ENCODE measurements at regions not wholly inside any gene's neighbourhood (a gene's known extent, or its start where the extent isn't known, plus 50 kb on each side); places are given as distances from the start of the nearest gene placed in this dataset.

GRCh38 chr5:125302577-125302976, 556.1 kb upstream of the ZNF608 start:
- FAIRE-seq (no peak), DNase-seq (ENCODE audit: low read depth, low spot score) (no peak)
- Histone ChIP-seq H4K20me1 (replicated peaks; ENCODE audit: control insufficient read depth, extremely low read depth, insufficient read depth, low read length) (no peaks in the 10 kb centered on the region), H2AFZ (ENCODE audit: low read depth, low read length) (no peak overlapping the region), H3K36me3 (ENCODE audit: control insufficient read depth in 2 of 2, extremely low read depth in 1 of 2, insufficient read depth in 2 of 2, low read length in 2 of 2) (no peaks in the 10 kb centered on the region), H3K4me1 (ENCODE audit: control insufficient read depth, extremely low read depth, insufficient read depth, low read length) (no peaks in the 10 kb centered on the region), H3K79me2 (ENCODE audit: control insufficient read depth, insufficient read depth, low read length) (no peaks in the 10 kb centered on the region), H3K27me3 (ENCODE audit: control insufficient read depth in 2 of 2, insufficient read depth in 2 of 2, low read length in 2 of 2) (no peaks in the 10 kb centered on the region), H3K9me1 (replicated peaks; ENCODE audit: control insufficient read depth, extremely low read depth, insufficient read depth, low read length) (no peaks in the 10 kb centered on the region), H3K9ac (replicated peaks; ENCODE audit: extremely low read depth, insufficient read depth, low read length) (no peak overlapping the region), H3K4me2 (ENCODE audit: insufficient read depth, low read length) (no peak overlapping the region), H3K4me3 (replicated peaks in 1 of 3; ENCODE audit: insufficient read depth in 1 of 3, low read depth in 1 of 3, low read length in 3 of 3) (no peak overlapping the region), H3K9me3 (replicated peaks; ENCODE audit: control insufficient read depth, insufficient read depth, low read length) (no peaks in the 10 kb centered on the region), H3K27ac (ENCODE audit: insufficient read depth, low read depth, low read length) (no peak overlapping the region)
- no peak for TF ChIP-seq CTCF (IDR thresholded peaks at IDR 0.05; ENCODE audit: extremely low read depth in 1 of 2, insufficient read depth in 1 of 2, low read depth in 1 of 2, low read length in 2 of 2)
- no peak for TF ChIP-seq MYC (IDR thresholded peaks at IDR 0.05; ENCODE audit: low read depth, low read length)
- TF ChIP-seq EZH2 (IDR thresholded peaks at IDR 0.05; ENCODE audit: borderline replicate concordance, low read depth, low read length, severe bottlenecking), result no peak
- no peak for TF ChIP-seq POLR2AphosphoS5 (IDR thresholded peaks at IDR 0.05; ENCODE audit: insufficient read depth, low read depth, low read length)
- POLR2A ChIA-PET, result no interaction called here
- no TSS peak for BruUV-seq (replicated peaks)
- intact Hi-C loops (cut with micrococcal nuclease), result no loop called here
- CTCF ChIA-PET, result interaction anchor here (1.1 kb wide), 1 partner anchor 9 kb away, joined by 3 read pairs; no protein-coding TSS in a partner anchor
- dilution Hi-C loops (cut with MboI; ENCODE audit: extremely low pct_ligation_motif_present, low sequenced_read_pairs), result no loop called here

GRCh38 chr5:125306741-125307140, 560.3 kb upstream of the ZNF608 start:
- no TSS peak for BruUV-seq (replicated peaks)
- ChIA-PET CTCF (no interaction called here), POLR2A (no interaction called here)
- Histone ChIP-seq H3K4me1 (ENCODE audit: control insufficient read depth, extremely low read depth, insufficient read depth, low read length) (peaks cover 7% of the 10 kb centered on the region), H3K9me1 (replicated peaks; ENCODE audit: control insufficient read depth, extremely low read depth, insufficient read depth, low read length) (no peaks in the 10 kb centered on the region), H3K9ac (replicated peaks; ENCODE audit: extremely low read depth, insufficient read depth, low read length) (no peak overlapping the region), H3K79me2 (ENCODE audit: control insufficient read depth, insufficient read depth, low read length) (no peaks in the 10 kb centered on the region), H3K4me3 (replicated peaks in 1 of 3; ENCODE audit: insufficient read depth in 1 of 3, low read depth in 1 of 3, low read length in 3 of 3) (no peak overlapping the region), H3K4me2 (ENCODE audit: insufficient read depth, low read length) (no peak overlapping the region), H3K27me3 (ENCODE audit: control insufficient read depth in 2 of 2, insufficient read depth in 2 of 2, low read length in 2 of 2) (no peaks in the 10 kb centered on the region), H3K27ac (ENCODE audit: insufficient read depth, low read depth, low read length) (no peak overlapping the region), H3K9me3 (replicated peaks; ENCODE audit: control insufficient read depth, insufficient read depth, low read length) (no peaks in the 10 kb centered on the region), H4K20me1 (replicated peaks; ENCODE audit: control insufficient read depth, extremely low read depth, insufficient read depth, low read length) (no peaks in the 10 kb centered on the region), H3K36me3 (ENCODE audit: control insufficient read depth in 2 of 2, extremely low read depth in 1 of 2, insufficient read depth in 2 of 2, low read length in 2 of 2) (no peaks in the 10 kb centered on the region), H2AFZ (ENCODE audit: low read depth, low read length) (no peak overlapping the region)
- FAIRE-seq (no peak), DNase-seq (ENCODE audit: low read depth, low spot score) (no peak)
- TF ChIP-seq FOS (IDR thresholded peaks at IDR 0.05; ENCODE audit: borderline replicate concordance, insufficient read depth, low read length) (no peak), JUN (IDR thresholded peaks at IDR 0.05; ENCODE audit: borderline replicate concordance, insufficient read depth, insufficient read length, low read depth) (no peak)
- intact Hi-C loops (cut with micrococcal nuclease), result no loop called here
- dilution Hi-C loops (cut with MboI; ENCODE audit: extremely low pct_ligation_motif_present, low sequenced_read_pairs), result no loop called here

Measured in endothelial cell of umbilical vein (primary cell).